AG20443 (cell line): ENCODE measurements at regions not wholly inside any gene's neighbourhood (a gene's known extent, or its start where the extent isn't known, plus 50 kb on each side); places are given as distances from the start of the nearest gene placed in this dataset.
"Not testable (repeated sequence)": the region's sequence is repeated elsewhere in the genome, so short reads cannot be mapped to it uniquely, and the experiment has no call there.

Experiments
- DNase-seq: peaks from one replicate; pipeline ENCODE4 v3.0.0; 2012; ENCODE audit warnings: low spot score, mixed read lengths

- DNase-seq: no peak
These were observed 605.3 kb upstream of the SPRY2 start for GRCh38 chr13:80946008-80946802.

GRCh38 chr13:80945328-80945727, 604.4 kb upstream of the SPRY2 start:
- no peak for DNase-seq

GRCh38 chr13:80939581-80939980, 598.7 kb upstream of the SPRY2 start:
- no peak for DNase-seq

- DNase-seq: no peak
These were observed 590.8 kb upstream of the SPRY2 start for GRCh38 chr13:80931766-80932165.

GRCh38 chr13:80931118-80931517, 590.2 kb upstream of the SPRY2 start:
- DNase-seq: no peak

- DNase-seq: no peak
These were observed 587.3 kb upstream of the SPRY2 start for GRCh38 chr13:80928241-80928640.

GRCh38 chr13:80926024-80926423, 585.1 kb upstream of the SPRY2 start:
- DNase-seq: not testable (repeated sequence)

- DNase-seq: no peak
These were observed 583.7 kb upstream of the SPRY2 start for GRCh38 chr13:80924596-80924995.

GRCh38 chr13:80923907-80924306, 583.0 kb upstream of the SPRY2 start:
- DNase-seq: no peak

- no peak for DNase-seq
These were observed 581.0 kb upstream of the SPRY2 start for GRCh38 chr13:80921971-80922370.

- DNase-seq: no peak
These were observed 580.6 kb upstream of the SPRY2 start for GRCh38 chr13:80921541-80921940.

- DNase-seq: no peak
These were observed 565.9 kb upstream of the SPRY2 start for GRCh38 chr13:80906860-80907259.

- no peak for DNase-seq
These were observed 563.5 kb upstream of the SPRY2 start for GRCh38 chr13:80904386-80904785.

GRCh38 chr13:80903911-80904310, 563.0 kb upstream of the SPRY2 start:
- no peak for DNase-seq

GRCh38 chr13:80901530-80901929, 560.6 kb upstream of the SPRY2 start:
- no peak for DNase-seq

GRCh38 chr13:80901111-80901510, 560.2 kb upstream of the SPRY2 start:
- no peak for DNase-seq

- no peak for DNase-seq
These were observed 559.6 kb upstream of the SPRY2 start for GRCh38 chr13:80900561-80900960.

- not testable (repeated sequence) for DNase-seq
These were observed 556.7 kb upstream of the SPRY2 start for GRCh38 chr13:80897641-80898040.

- no peak for DNase-seq
These were observed 554.0 kb upstream of the SPRY2 start for GRCh38 chr13:80894917-80895316.

- no peak for DNase-seq
These were observed 548.9 kb upstream of the SPRY2 start for GRCh38 chr13:80889829-80890228.

GRCh38 chr13:80888390-80888789, 547.5 kb upstream of the SPRY2 start:
- DNase-seq: no peak

GRCh38 chr13:80884056-80884785, 543.3 kb upstream of the SPRY2 start:
- DNase-seq: no peak

- DNase-seq: no peak
These were observed 542.6 kb upstream of the SPRY2 start for GRCh38 chr13:80883545-80883944.
